B cell (primary cell): ENCODE measurements at regions not wholly inside any gene's neighbourhood (a gene's known extent, or its start where the extent isn't known, plus 50 kb on each side); places are given as distances from the start of the nearest gene placed in this dataset.

Experiments used
- EZH2 ChIP-seq: IDR thresholded peaks from 2 replicates; pipeline ENCODE4 v1.6.1; 2012; ENCODE audit warnings: borderline replicate concordance, low read depth, mild to moderate bottlenecking, moderate library complexity, low read length; ENCODE audit not compliant: insufficient read depth, poor library complexity, severe bottlenecking
- TF ChIP-seq, protein P1 (sequence below): fragments of 200-600 bp; IDR thresholded peaks from one replicate; pipeline ENCODE4 v1.8.0; 2022; ENCODE audit warnings: antibody characterized with exemption, mild to moderate bottlenecking

DNA sequence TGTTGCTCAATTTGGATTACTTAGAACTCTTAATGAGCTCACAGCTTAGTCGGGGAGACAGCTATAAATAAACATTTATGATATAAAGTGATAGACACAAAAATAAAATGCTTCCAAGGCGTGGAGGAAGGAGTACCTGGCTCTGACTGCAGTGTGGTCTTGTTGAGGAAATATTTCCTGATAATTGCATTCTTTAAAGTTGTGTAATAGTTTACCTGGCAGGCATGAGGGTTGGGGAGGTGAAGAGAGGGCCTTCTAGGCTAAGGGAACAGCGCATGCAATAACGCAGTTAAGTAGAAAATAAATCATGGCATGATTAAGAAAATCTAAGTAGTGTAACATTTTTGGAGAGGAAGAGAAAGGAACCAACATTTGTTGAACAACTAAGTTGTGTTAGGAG is 260.5 kb upstream of the ATP2B1 start:
- TF ChIP-seq, protein P1, sequence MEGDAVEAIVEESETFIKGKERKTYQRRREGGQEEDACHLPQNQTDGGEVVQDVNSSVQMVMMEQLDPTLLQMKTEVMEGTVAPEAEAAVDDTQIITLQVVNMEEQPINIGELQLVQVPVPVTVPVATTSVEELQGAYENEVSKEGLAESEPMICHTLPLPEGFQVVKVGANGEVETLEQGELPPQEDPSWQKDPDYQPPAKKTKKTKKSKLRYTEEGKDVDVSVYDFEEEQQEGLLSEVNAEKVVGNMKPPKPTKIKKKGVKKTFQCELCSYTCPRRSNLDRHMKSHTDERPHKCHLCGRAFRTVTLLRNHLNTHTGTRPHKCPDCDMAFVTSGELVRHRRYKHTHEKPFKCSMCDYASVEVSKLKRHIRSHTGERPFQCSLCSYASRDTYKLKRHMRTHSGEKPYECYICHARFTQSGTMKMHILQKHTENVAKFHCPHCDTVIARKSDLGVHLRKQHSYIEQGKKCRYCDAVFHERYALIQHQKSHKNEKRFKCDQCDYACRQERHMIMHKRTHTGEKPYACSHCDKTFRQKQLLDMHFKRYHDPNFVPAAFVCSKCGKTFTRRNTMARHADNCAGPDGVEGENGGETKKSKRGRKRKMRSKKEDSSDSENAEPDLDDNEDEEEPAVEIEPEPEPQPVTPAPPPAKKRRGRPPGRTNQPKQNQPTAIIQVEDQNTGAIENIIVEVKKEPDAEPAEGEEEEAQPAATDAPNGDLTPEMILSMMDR, result no peak
- TF ChIP-seq EZH2, result no peak
